Testis (tissue), 2 donors: ENCODE measurements at regions not wholly inside any gene's neighbourhood (a gene's known extent, or its start where the extent isn't known, plus 50 kb on each side); places are given as distances from the start of the nearest gene placed in this dataset.

Source experiments
- CTCF ChIP-seq, 3 experiments: fragments of 450-650 bp in 2 of 3; fragments of 200-600 bp in 1 of 3; sonication (generic) in 1 of 3; IDR thresholded peaks; one replicate each; pipeline ENCODE4 v1.5.1; 2016 to 2019; ENCODE audit warnings: antibody characterized with exemption in 3 of 3, mild to moderate bottlenecking in 2 of 3, moderate library complexity in 1 of 3
- POLR2A ChIP-seq: fragments of 450-650 bp; IDR thresholded peaks from one replicate; pipeline ENCODE4 v1.6.1; 2017; ENCODE audit warnings: antibody characterized with exemption, mild to moderate bottlenecking, moderate library complexity

GRCh38 chr3:124172283-124172682 lies 180.4 kb upstream of the ROPN1 start:
- TF ChIP-seq CTCF (IDR thresholded peaks at IDR 0.05) (no peak), POLR2A (no peak)
